DMS53 (cell line): ENCODE measurements at regions not wholly inside any gene's neighbourhood (a gene's known extent, or its start where the extent isn't known, plus 50 kb on each side); places are given as distances from the start of the nearest gene placed in this dataset.
"Not testable (repeated sequence)": the region's sequence is repeated elsewhere in the genome, so short reads cannot be mapped to it uniquely, and the experiment has no call there.

Source experiments
- DNase-seq: peaks from one replicate; lab custom pipeline; 2025; lab: John Stamatoyannopoulos, UW

DNA sequence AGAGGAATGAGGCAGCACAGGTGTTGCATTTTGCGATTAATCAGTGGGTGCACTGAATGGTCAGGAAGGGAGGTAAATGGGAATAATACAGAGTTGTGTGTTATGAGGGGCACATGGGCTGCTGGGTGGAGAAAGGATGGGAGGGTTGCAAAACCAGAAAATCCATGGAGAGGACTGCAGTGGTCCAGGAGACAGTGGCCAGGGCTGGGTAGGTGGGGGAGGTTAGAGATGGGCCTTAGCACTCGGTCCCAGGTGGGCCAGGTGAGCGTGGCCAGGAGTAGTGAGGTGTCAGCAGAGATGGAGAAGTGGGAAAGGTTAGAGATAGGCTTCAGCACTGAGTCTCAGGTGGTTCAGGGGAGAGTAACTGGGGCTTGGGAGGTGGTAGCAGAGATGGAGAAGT is 399.1 kb upstream of the LARGE1 start:
- no peak for DNase-seq

DNA sequence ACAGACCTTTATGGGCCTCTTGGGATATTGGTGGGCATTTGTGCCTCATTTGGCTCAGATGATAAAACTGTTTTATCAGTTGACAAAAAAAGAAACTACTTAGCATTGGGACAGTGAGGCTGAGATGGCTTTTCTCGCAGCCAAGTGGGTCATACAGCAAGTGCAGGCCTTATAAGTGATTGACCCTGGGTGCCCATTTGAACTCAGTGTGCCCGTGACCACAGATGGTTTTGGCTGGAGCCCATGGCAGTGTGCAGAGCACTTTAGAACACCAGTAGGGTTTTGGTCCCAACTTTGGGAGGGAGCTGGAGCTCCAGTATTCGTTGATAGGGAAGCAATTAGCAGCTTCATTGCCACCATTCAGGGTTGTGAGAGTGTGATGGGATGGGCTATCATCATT is 404.5 kb upstream of the LARGE1 start:
- no peak for DNase-seq

DNA sequence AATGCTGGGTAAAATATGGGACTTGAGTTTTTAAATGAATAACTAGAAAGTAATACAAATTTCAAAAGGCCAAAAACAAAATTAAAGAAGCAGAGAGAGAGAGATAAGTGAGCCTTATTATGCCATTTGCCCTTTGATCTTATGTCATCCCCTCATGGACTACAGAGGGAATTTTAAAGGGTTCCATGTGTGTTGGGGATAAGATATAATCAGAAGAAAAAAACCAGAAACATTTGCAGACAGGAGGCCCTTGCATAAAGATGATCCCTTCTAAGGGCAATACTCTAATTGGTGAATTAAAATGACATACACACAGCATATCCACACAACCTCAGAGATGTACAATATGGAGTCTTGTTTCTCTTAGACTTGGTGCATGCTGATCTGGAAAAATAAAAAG is 406.6 kb upstream of the LARGE1 start:
- no peak for DNase-seq

DNA sequence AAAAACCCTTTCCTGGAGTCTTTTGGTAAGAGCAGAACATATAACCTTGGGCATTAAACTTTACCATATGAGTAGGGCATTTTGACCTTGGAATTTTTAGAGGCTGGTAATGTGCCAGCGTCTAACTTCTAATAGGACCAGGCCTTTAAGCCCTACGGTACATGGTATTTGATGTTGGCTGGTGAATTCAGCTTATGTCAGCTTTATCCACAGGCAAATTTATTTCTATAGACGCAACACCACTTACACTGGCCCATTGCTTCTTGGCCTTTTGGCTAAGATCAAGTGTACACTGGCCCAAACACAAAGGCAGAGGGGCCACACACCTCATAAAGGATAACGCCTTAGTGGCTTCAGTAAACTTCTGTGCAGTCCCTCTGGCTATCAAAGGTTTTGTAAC is 410.2 kb upstream of the LARGE1 start:
- DNase-seq, result no peak

DNA sequence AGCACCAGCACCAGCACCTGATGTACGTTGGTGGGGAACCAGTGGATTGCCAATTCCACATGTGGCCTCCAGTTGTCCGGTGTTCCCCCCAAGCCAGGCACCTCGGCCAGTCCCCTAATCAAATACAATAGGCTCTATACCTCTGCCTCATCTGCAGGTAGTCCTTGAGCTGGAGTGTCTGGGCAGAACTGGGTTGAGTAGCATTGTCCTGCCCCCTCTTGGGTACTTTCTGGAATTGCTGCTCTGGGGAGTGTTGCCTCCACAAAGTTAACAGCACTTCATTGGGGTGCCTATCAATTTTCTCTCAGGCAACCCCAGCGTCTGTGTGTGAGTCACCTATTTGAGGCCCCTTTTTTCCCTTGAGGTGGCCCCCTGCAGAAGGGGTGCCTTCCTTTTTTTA is 413.0 kb upstream of the LARGE1 start:
- DNase-seq, result no peak

DNA sequence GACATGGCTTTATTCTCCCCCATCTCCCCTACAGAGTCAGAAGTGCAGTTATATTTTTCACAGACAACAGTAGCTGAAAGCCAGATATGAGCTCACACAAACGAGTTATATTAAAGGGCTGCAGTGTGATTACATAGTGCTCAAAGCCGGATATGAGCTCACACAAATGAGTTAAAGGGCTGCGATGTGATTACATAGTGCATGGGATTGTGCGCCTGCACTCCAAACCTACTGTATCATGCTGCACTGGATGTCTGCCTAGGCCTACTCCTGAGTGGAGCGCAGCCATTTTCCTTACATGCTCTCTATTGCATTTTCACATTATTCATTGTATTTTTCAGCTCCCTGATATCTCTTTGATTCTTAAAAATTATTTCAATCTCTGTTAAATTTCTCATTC is 414.6 kb upstream of the LARGE1 start:
- DNase-seq, result no peak

DNA sequence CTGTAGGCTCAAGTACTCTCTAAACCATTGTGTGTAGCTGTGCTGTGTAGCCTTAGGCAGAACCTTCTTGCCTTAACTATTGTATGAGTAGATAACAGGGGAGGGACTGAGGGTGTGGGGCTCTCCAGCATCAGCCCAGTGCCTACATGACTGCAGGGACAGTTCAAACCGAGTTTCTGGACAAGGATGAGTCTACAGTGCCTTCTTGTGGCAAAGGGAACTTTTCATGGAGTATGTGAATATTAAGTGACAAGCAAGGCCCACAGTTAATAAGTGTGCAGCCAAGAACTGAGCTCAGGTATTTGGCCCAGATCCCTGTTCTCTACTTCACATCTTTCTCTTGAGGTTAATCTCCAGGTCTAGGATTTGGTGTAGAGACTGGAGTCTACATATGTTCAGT is 424.4 kb upstream of the LARGE1 start:
- DNase-seq, result no peak

DNA sequence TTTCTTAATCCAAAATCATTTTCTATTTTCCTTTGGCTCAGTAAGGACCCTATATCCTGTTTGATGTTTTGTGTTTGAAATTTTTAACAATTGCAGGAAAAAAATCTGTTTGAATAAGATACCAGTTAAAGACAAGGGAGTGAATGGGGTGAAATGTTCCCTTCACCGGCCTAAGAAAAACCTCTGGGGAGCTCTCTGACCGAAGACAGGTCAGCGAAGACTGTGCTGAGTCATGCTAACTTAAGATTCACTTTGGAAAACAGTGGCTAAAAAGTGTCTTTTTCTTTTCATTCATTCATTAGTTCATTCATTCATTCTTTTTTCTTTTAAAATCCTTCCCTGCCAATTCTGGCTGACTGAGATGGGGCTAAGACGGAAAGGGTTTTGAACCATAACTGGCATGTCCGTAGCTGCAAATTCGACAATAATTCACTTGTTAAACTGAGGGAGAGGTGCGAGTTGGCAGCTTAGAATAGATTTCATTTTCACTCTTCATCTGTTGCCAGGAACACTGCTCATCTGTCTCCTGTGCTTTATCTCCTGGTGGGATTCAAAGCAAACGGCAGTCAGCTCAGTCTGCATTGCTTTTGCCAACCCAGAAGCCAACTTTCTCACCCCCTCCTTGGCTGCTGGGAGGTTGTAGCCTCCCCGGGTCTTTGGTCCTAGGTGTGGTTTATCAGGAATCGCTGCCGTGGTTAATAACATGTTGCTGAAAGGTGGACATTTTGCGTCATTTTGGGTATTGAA is 434.0 kb upstream of the LARGE1 start:
- DNase-seq, result no peak

DNA sequence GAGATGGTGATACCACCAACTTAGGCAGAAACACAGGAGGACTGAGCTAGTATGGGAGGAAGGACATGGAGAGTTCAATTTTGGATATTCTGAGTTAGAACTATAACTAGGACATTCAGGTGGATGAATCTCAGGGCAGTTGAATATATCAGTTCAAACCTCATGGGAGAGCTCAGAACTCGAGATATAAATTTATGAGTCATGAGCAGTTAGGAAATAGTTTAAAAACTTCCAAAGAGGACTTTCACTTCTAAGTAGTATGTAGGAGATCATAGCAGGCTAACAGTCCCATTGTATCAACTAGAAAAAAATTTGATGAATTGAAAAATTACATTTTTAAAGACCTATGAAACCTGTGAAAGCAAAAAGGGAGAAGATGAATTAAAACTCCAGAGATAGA is 436.2 kb upstream of the LARGE1 start:
- no peak for DNase-seq

DNA sequence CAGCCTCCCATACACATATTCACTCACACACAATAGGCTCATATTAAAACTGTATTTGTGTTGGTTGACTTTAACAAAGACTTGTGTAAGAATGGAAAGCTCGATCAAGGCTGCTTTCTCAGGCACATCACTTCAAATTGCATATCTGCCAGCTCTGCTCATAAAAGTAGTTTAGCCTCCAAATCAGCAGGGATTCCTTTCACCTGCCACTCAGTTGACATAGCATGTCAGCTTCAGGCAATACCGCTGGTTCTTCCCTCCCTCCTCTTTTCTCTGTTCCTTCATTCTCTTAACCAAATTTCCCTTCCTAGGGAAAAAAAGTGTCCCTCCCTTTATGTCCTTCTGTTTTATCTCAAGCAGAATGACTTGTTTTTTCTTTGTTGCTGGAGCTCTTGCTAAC is 450.4 kb upstream of the LARGE1 start:
- DNase-seq, result no peak

DNA sequence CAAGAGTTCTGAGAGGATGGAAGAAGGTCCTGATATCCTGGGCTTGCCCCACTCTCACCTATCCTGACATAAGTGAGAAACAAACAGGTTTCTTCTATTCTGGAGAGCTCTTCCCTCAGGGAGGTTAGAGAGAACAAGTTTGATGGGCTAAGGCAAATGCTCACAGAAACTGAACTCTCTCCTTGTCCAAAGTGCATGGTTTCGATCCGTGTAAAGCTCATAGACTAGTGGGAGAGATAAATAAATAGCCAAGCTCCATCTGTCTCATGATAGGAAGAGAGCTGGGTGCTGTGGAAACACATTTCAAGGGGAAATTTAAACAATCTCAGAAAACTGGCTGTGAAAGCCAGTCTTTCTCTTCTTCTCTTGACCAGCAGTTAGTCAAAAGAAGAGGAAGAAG is 459.5 kb upstream of the LARGE1 start:
- DNase-seq, result no peak

DNA sequence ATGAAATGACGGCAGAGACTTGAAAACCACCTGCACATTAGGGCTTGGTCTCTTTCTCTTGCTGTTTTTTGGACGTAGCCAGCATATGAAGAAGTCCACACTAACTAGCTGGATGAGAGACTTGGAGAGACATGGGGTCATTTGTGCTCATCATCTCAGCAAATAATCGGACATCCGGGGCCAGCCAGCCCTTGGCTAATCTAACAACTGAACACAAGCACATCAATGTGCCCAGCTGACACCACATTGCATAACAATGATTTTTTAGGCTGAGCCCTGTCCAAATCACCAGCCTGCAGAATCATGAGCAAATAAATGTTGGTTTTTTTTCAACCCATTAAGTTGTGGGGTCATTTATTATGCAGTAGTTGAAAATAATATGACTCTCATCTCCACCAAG is 460.3 kb upstream of the LARGE1 start:
- no peak for DNase-seq

DNA sequence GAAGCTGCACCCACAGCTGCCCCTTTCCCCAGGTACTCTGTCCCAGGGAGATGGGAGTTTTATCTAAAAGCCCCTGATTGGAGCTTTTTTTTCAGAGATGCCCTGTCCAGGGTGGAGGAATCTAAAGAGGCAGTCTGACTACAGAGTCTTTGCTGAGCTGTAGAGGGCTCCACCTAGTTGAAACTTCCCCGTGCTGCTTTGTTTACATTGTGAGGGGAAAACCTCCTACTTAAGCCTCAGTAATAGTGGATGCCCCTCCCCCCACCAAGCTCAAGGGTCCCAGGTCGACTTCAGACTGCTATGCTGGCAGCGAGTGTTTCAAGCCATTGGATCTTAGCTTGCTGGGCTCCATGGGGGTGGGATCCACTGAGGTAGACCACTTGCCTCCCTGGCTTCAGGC is 470.1 kb upstream of the LARGE1 start:
- DNase-seq, result no peak

DNA sequence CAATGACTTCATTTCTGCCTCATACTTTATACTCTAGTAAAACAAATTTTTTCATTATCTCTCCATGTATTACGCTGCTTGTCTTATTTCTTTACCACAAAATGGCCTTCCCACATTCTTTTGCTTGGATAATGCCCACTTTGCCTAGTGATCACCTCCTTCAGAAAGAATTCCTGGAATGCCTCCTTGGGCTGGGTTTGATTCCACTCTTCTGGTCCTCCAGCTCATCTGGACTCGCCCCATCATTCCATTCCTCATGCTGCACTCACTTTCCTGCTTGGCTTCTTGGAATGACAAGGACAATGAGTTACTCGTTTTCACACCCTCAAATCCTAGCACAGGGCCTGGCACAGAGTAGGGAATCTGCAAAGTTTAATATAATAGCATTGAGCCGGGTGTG is 475.1 kb upstream of the LARGE1 start:
- DNase-seq, result no peak

DNA sequence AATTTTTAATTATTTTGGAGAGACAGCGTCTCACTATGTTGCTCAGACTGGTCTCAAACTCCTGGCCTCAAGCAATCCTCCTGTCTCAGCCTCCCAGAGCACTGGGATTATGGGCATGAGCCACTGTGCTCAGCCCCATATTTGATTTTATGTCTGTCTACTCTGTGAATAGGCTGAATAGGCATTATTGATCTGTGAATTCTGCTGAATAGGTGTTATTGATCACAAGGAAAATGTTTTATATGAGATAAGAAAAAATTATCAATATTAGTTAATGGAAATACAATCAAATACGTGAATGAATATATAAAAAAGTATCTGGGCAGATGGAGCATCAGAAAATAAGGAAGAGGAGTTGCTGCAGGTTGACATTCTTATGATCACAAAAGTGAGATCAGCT is 483.4 kb upstream of the LARGE1 start:
- DNase-seq, result no peak

DNA sequence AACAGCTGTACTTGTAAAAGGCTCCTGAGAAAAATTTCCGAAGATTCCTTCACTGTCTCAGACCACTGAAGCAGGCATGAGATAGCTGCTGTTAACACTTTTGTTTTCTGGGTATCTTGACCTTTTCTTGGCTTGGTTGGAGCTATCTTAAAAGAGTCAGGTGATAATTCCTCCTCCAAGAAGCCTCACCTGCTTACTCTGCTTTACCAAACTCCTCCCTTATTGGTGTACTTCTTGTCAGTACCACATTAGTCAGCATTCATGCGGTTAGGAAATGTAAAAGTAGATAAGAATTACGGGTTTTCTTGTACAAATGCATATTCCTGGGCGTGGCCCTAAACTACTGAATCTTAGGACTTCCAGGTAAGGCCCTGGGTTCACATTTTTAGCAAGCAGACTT is 489.8 kb upstream of the LARGE1 start:
- DNase-seq, result no peak

DNA sequence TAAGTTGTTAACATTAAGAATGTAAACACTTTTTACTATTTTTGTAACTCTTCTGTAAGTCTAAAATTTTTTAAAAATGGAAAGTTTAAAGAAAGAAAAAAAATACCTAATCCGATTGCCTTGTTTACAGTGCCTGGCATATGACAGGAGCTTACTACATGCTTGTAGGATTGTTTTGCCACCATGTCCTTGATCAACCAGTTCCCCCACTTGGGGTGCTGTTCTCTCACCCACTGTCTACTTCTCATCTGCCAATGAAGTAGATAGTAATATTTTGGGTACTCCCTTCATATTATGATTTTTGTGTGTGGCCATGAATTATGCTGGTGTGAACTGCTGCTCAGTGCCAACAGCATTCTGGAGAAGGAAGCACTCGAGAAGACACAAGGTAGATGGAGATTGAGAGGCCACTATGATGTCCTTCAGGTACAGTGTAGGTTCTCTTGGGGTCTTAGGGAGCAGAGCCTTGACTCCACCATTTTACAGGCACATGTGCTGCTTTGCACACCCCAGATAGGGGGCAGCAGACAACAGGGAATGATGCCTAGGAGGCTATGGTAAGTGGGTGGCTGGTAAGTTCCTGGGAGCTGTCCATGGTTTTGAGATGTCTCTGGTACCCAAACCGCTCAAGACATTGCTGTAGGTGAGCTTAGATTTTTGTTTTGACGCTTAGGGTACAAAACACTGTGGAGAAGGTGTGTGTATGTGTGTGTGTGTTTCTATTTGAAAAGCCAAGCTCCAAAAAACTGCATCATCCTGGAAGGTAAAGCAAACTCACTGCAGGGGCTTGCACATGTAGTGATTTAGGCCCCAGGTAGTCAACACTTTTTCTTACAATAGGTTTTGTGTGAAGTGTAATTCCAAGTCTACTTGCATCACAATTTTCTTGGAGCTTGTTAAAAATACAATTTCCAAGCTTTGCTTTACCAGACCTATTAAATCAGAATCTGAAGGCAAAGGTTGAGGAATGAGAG is 494.5 kb upstream of the LARGE1 start:
- peak; percentile 43 for DNase-seq

DNA sequence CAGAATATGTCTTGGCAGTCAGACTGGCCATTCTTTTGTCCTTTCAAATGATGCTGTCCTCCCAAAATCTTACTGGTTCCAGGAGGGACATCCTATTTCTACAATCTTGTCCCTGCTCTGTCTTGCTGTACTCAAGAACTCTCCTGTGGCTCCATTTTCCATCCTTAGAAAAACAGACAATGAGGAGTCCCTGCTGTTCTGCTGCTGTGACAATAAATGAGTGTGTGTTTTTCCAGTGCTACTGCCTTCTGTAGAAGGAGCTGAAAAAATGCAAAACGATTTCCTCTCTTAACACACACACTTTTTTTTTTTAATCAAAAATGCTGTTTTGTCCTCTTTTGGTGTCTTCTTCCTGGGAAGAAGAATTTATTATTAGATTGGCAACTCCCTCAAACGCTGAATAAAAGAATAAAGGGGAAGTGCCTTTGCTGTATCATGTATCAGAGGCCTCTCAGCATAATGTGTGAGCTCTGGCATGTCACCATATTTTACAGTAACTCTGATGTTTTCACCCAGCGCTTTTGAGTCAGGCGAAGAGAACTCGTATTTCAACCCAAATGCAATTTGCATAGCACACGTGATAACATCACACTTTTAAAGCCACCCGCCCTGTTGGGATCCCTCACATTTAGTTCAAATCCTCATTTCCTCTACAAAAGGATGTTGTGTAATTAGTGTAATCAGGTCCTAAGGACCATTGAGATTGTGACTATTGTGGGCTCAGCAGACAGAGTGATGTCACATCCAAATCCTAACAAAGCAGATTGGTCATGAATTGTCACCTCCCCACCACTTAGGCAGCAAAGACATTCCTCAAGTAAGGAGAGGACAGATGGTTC is 496.0 kb upstream of the LARGE1 start:
- no peak for DNase-seq

DNA sequence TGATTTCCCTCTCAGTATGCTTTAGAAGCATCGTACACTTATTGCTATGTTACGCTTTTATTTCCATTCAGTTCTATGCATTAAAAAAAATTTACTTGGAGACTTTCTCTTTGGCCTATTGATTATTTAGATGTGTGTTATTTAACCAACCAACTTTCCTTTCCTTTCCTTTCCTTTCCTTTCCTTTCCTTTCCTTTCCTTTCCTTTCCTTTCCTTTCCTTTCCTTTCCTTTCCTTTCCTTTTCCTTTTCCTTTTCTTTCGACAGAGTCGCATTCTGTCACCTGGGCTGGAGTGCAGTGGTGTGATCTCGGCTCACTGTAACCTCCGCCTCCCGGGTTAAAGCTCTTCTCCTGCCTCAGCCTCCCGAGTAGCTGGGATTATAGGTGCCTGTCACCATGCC is 502.7 kb upstream of the LARGE1 start:
- DNase-seq, result not testable (repeated sequence)

DNA sequence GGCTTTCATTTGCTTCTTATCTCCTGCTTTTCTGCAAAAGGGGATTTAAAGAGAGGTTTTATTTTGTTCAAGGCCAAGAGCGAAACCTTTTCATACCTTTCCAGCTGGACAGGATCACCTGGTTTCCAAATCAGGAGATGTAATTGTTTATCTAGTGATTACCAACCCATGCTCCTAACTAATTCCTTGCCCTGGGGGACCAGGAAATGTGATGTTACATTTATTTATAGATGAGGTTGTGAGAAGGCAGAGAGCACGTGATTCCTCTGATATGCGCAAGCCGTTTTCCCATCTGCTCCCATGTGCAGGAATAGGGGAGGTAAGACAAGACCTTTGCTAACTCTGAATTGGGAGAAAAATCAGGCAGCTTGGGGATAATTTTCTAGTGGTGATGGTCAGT is 507.2 kb upstream of the LARGE1 start:
- no peak for DNase-seq

DNA sequence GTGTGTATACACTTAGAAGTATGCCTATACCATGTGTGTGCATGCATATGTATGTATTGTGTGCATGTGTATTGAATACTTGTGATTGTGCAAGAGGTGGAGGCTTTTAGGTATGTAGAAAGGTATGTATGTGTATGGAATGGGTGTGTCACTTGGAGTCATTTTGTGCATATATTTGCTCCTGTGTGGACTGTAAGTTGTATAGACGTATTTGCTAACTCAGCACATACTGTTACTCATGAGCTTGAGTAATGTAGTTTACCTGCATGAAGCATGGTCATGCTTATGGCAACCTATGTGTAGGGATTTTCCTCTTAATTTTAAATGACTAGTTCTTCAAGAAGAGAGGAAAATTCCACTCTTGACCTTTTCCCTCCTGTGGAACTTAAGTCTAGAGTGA is 507.6 kb upstream of the LARGE1 start:
- DNase-seq, result no peak

DNA sequence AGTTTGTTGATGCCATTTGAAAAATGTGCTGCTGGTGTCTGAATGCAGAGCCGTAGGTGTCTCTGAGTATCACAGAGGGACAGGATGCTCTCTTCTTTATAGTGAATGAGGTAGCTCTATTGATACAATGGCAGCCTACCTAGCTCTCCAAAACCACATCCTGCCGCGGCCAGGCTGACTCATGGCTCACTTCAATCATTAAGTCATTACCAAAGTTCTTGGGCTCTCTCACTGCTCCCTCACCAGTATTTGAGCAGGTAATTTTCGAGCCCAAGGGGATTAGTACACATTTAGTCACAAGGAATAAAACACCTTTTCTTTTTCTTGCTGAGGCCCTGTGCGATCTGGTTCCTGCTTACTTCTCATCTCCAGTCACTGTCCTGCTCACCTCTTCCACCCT is 509.0 kb upstream of the LARGE1 start:
- DNase-seq, result no peak

DNA sequence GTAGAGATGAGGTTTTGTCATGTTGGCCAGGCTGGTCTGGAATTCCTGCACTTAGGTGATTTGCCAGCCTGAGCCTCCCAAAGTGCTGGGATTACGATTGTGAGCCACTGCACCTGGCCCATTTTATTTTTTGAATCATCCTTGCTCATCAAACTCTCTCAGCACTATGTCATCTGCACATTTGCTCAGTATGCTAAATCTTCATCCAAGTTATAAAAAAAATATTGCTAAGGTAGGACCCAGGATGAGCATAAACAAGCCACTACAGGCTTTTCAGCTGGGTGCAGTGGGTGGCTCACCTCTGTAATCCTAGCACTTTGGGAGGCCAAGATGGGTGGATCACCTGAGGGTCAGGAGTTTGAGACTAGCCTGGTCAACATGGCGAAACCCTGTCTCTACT is 510.1 kb upstream of the LARGE1 start:
- no peak for DNase-seq
